ENCODE measurements at regions not wholly inside any gene's neighbourhood (a gene's known extent, or its start where the extent isn't known, plus 50 kb on each side); places are given as distances from the start of the nearest gene placed in this dataset.

GRCh38 chr1:18574754-18575153 lies 55.9 kb upstream of the PAX7 start:
- Histone ChIP-seq H2AFZ (ENCODE audit: insufficient read depth, low read depth, low read length, poor library complexity, severe bottlenecking) (no peak overlapping the region), H3K27me3 (ENCODE audit: control insufficient read depth in 2 of 2, insufficient read depth in 2 of 2, low read length in 2 of 2) (no peaks in the 10 kb centered on the region), H3K9ac (ENCODE audit: insufficient read depth, low read length, poor library complexity, severe bottlenecking) (no peak overlapping the region), H4K20me1 (ENCODE audit: insufficient read depth, low read length) (no peaks in the 10 kb centered on the region), H3K4me1 (ENCODE audit: control insufficient read depth in 1 of 2, insufficient read depth in 2 of 2, low read length in 2 of 2) (no peaks in the 10 kb centered on the region), H3K9me3 (replicated peaks in 1 of 2; ENCODE audit: control insufficient read depth in 1 of 2, insufficient read depth in 1 of 2, low read length in 2 of 2) (peaks cover 0 to 7% of the 10 kb centered on the region in 2 donors), H3K27ac (ENCODE audit: low read depth in 1 of 2, low read length in 2 of 2) (no peak overlapping the region), H3K4me2 (replicated peaks; ENCODE audit: extremely low read depth, low read length, poor library complexity, severe bottlenecking) (no peak overlapping the region), H3K79me2 (ENCODE audit: insufficient read depth, low read length) (no peaks in the 10 kb centered on the region), H3K36me3 (replicated peaks in 1 of 2; ENCODE audit: control insufficient read depth in 1 of 2, insufficient read depth in 2 of 2, low read length in 2 of 2) (no peaks in the 10 kb centered on the region), H3K4me3 (replicated peaks in 1 of 3; ENCODE audit: low read depth in 2 of 3, low read length in 3 of 3) (no peak overlapping the region)
- Mint-ChIP-seq H3K4me1 (peaks cover 4% of the 10 kb centered on the region), H3K9me3 (peaks cover 3 to 11% (median 7%) of the 10 kb centered on the region in 7 donors), H3K27ac (no peak overlapping the region), H3K27me3 (ENCODE audit: low read depth in 3 of 3) (peaks cover 2 to 22% (median 20%) of the 10 kb centered on the region in 3 donors), H3K36me3 (no peaks in the 10 kb centered on the region), H3K4me3 (no peak overlapping the region)
- intact Hi-C loops (cut with micrococcal nuclease): no loop called here
- TF ChIP-seq CTCF (IDR thresholded peaks at IDR 0.05): no peak
- 87% methylated on average over 3 of the region's 5 CpGs for WGBS (ENCODE audit: insufficient coverage)
- no peak for DNase-seq

- no peaks in the 10 kb centered on the region for H3K79me2 ChIP-seq (ENCODE audit: insufficient read depth, low read length)
- DNase-seq: peak in 1 of 3 donors; percentile 25
- no peaks in the 10 kb centered on the region for H3K27me3 ChIP-seq (ENCODE audit: control insufficient read depth in 2 of 2, insufficient read depth in 2 of 2, low read length in 2 of 2)
- H4K20me1 ChIP-seq (ENCODE audit: insufficient read depth, low read length): no peaks in the 10 kb centered on the region
- peak; percentile 43 for TF ChIP-seq CTCF (IDR thresholded peaks at IDR 0.05)
- Mint-ChIP-seq H3K4me1 (peaks cover 4% of the 10 kb centered on the region), H3K36me3 (no peaks in the 10 kb centered on the region), H3K27me3 (ENCODE audit: low read depth in 3 of 3) (peaks cover 2 to 20% (median 17%) of the 10 kb centered on the region in 3 donors), H3K9me3 (peaks cover 3 to 11% (median 7%) of the 10 kb centered on the region in 7 donors), H3K27ac (no peak overlapping the region), H3K4me3 (no peak overlapping the region)
- H3K4me3 ChIP-seq (replicated peaks in 1 of 3; ENCODE audit: low read depth in 2 of 3, low read length in 3 of 3): no peak overlapping the region
- peaks cover 0 to 10% of the 10 kb centered on the region in 2 donors for H3K9me3 ChIP-seq (replicated peaks in 1 of 2; ENCODE audit: control insufficient read depth in 1 of 2, insufficient read depth in 1 of 2, low read length in 2 of 2)
- H3K4me2 ChIP-seq (replicated peaks; ENCODE audit: extremely low read depth, low read length, poor library complexity, severe bottlenecking): no peak overlapping the region
- H3K4me1 ChIP-seq (ENCODE audit: control insufficient read depth in 1 of 2, insufficient read depth in 2 of 2, low read length in 2 of 2): no peaks in the 10 kb centered on the region
- no peaks in the 10 kb centered on the region for H3K36me3 ChIP-seq (replicated peaks in 1 of 2; ENCODE audit: control insufficient read depth in 1 of 2, insufficient read depth in 2 of 2, low read length in 2 of 2)
- no peak overlapping the region for H2AFZ ChIP-seq (ENCODE audit: insufficient read depth, low read depth, low read length, poor library complexity, severe bottlenecking)
- no peak overlapping the region for H3K27ac ChIP-seq (ENCODE audit: low read depth in 1 of 2, low read length in 2 of 2)
- 21% methylated on average over 4 of the region's 8 CpGs for WGBS (ENCODE audit: insufficient coverage)
- intact Hi-C loops (cut with micrococcal nuclease): no loop called here
- no peak overlapping the region for H3K9ac ChIP-seq (ENCODE audit: insufficient read depth, low read length, poor library complexity, severe bottlenecking)
Observed at GRCh38 chr1:18575620-18576019, 55.0 kb upstream of the PAX7 start.
